GM23248 (cell line): ENCODE measurements at regions not wholly inside any gene's neighbourhood (a gene's known extent, or its start where the extent isn't known, plus 50 kb on each side); places are given as distances from the start of the nearest gene placed in this dataset.

ENCODE experiments used
- DNase-seq: peaks from one replicate; pipeline ENCODE4 v3.0.0-alpha.2; 2015
- H2AFZ ChIP-seq: fragments of 200-600 bp; sonication (generic); 2 replicates; pipeline ENCODE4 v1.6.1; 2016; ENCODE audit warnings: antibody characterized with exemption
- H3F3A ChIP-seq: fragments of 200-600 bp; sonication (generic); 2 replicates; pipeline ENCODE4 v1.6.1; 2016; ENCODE audit warnings: mild to moderate bottlenecking, antibody characterized with exemption, mixed run types; ENCODE audit not compliant: insufficient read depth
- H3K27ac ChIP-seq: fragments of 200-600 bp; sonication (generic); 2 replicates; pipeline ENCODE4 v1.5.1; 2016; ENCODE audit warnings: mild to moderate bottlenecking
- H3K27me3 ChIP-seq: fragments of 200-600 bp; sonication (generic); replicated peaks from 2 replicates; pipeline ENCODE4 v1.6.1; 2016; ENCODE audit warnings: mild to moderate bottlenecking; ENCODE audit not compliant: insufficient read depth
- H3K36me3 ChIP-seq: fragments of 200-600 bp; sonication (generic); 2 replicates; pipeline ENCODE4 v1.6.1; 2016; ENCODE audit warnings: low read depth, mild to moderate bottlenecking
- H3K4me1 ChIP-seq: fragments of 200-600 bp; sonication (generic); 2 replicates; pipeline ENCODE4 v1.6.1; 2016; ENCODE audit warnings: mild to moderate bottlenecking; ENCODE audit not compliant: insufficient read depth
- H3K4me2 ChIP-seq: fragments of 200-600 bp; sonication (generic); one replicate; pipeline ENCODE4 v1.6.1; 2016; ENCODE audit warnings: mild to moderate bottlenecking; ENCODE audit not compliant: unreplicated experiment
- H3K4me3 ChIP-seq: fragments of 200-600 bp; sonication (generic); 2 replicates; pipeline ENCODE4 v1.5.1; 2016; ENCODE audit warnings: mild to moderate bottlenecking
- H3K79me2 ChIP-seq: fragments of 200-600 bp; sonication (generic); 2 replicates; pipeline ENCODE4 v1.6.1; 2016; ENCODE audit warnings: mild to moderate bottlenecking; ENCODE audit not compliant: insufficient read depth
- H3K9ac ChIP-seq: fragments of 200-600 bp; sonication (generic); 2 replicates; pipeline ENCODE4 v1.6.1; 2016; ENCODE audit warnings: mild to moderate bottlenecking
- H3K9me2 ChIP-seq: fragments of 200-600 bp; sonication (generic); 2 replicates; pipeline ENCODE4 v1.6.1; 2016; ENCODE audit warnings: mixed run types, mild to moderate bottlenecking, moderate library complexity; ENCODE audit not compliant: insufficient read depth
- H3K9me3 ChIP-seq: fragments of 200-600 bp; sonication (generic); one replicate; pipeline ENCODE4 v1.6.1; 2017; ENCODE audit warnings: low read depth
- H4K20me1 ChIP-seq: fragments of 200-600 bp; sonication (generic); 2 replicates; pipeline ENCODE4 v1.6.0; 2016; ENCODE audit not compliant: insufficient read depth
- EZH2 ChIP-seq: fragments of 200-600 bp; sonication (generic); IDR thresholded peaks from 2 replicates; pipeline ENCODE4 v1.6.1; 2018; ENCODE audit warnings: antibody characterized with exemption, mild to moderate bottlenecking; ENCODE audit not compliant: insufficient read depth, poor library complexity, severe bottlenecking
- EZH2phosphoT487 ChIP-seq: fragments of 200-600 bp; sonication (generic); IDR thresholded peaks from 2 replicates; pipeline ENCODE4 v1.6.1; 2018; ENCODE audit warnings: antibody characterized with exemption, moderate library complexity, mild to moderate bottlenecking, low read depth; ENCODE audit not compliant: insufficient read depth
- WGBS, 2 experiments: methylation state at CpG; one replicate each; pipeline ENCODE4 v1.1.6; 2015 to 2017; ENCODE audit warnings: low lambda C conversion rate in 2 of 2, low coverage in 1 of 2; ENCODE audit errors: missing lambda C conversion rate in 2 of 2; 5-methylcytosine and 5-hydroxymethylcytosine counted together
- in situ Hi-C: fragments of 300-500 bp; cut with MboI; formaldehyde crosslinking; loops from 2 replicates; pipeline ENCODE4 v1.15.0; 2020

DNA sequence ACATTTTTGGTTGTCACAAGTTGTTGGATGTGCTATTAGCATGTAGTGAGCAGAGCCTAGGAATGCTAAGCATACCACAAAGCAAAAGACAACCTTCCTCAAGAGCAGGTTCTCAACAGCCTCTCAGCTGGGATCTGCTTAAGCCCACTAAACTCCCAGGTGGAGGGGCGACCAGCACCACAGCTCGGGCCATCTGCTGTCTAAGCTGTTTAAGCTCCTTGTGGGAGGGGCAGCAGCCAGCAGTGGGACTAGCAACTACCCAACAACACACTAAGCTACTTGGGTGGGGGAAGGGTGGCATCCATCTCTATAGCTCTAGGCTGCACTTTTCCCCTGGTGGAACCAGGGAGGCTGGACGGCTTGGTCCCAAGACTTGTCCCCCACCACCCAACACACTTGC is 1052.7 kb upstream of the ARRDC3 start:
- H3K4me1 ChIP-seq = no peaks in the 10 kb centered on the region
- TF ChIP-seq EZH2phosphoT487 (no peak), EZH2 (no peak)
- no peak overlapping the region for H2AFZ ChIP-seq
- H3K4me3 ChIP-seq = no peak overlapping the region
- no peak for DNase-seq
- H3K27me3 ChIP-seq = no peaks in the 10 kb centered on the region
- no peaks in the 10 kb centered on the region for H3K9me3 ChIP-seq
- H4K20me1 ChIP-seq = no peaks in the 10 kb centered on the region
- H3K79me2 ChIP-seq = no peaks in the 10 kb centered on the region
- no peak overlapping the region for H3K4me2 ChIP-seq
- in situ Hi-C loops = no loop called here
- 36 to 78% methylated on average over 2 to 3 of the region's 3 CpGs for WGBS, 2 experiments
- no peak overlapping the region for H3K9ac ChIP-seq
- no peaks in the 10 kb centered on the region for H3K36me3 ChIP-seq
- H3K9me2 ChIP-seq = no peaks in the 10 kb centered on the region
- H3K27ac ChIP-seq = no peak overlapping the region
- no peaks in the 10 kb centered on the region for H3F3A ChIP-seq

DNA sequence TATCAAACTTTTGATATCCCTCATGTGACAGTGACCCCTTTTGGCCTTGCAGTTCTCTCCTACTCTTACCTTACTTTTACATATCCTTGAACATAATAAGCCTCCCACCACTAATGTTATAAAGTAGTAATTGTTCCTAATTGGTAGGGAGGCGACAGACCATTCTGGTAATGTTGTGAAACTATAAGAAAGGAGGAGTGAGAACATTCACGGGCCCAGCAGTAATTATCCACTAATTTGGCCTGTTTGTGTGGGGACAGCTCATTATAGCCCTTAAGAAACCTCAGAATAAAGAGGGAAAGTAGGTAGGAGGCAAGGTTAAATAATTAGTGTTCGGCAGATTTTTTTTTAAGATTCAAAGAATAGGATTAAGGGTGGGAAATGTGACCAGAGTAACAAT is 1046.5 kb upstream of the ARRDC3 start:
- no peaks in the 10 kb centered on the region for H3K4me1 ChIP-seq
- H3K36me3 ChIP-seq = no peaks in the 10 kb centered on the region
- no peak for DNase-seq
- no peak overlapping the region for H3K27ac ChIP-seq
- no peaks in the 10 kb centered on the region for H3F3A ChIP-seq
- H3K9me2 ChIP-seq = no peaks in the 10 kb centered on the region
- H3K27me3 ChIP-seq = no peaks in the 10 kb centered on the region
- H3K4me2 ChIP-seq = no peak overlapping the region
- no peak overlapping the region for H2AFZ ChIP-seq
- no peak overlapping the region for H3K9ac ChIP-seq
- WGBS, 2 experiments = 35 to 49% methylated on average over 3 of the region's 3 CpGs
- in situ Hi-C loops = no loop called here
- H3K79me2 ChIP-seq = no peaks in the 10 kb centered on the region
- no peaks in the 10 kb centered on the region for H3K9me3 ChIP-seq
- TF ChIP-seq EZH2phosphoT487 = no peak
- TF ChIP-seq EZH2 = no peak
- no peaks in the 10 kb centered on the region for H4K20me1 ChIP-seq
- H3K4me3 ChIP-seq = no peak overlapping the region

DNA sequence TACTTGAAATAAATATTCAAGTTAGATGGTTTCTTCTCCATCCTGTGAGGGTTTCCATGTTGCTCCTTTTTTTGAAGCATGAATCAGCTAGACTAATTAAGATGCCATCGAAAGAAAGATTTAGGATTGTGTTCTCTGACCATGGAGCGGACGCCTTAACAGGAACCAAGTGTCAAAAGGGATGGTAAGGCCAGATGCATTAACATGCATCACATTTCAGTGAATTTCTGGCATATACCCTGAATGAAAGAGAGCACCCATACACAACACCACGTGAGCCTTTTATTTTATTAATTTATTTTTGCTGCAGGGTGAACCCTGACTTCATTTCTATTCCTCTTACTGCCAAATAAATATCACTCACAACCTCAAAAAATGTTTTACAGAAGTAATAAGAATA is 1045.3 kb upstream of the ARRDC3 start:
- no peaks in the 10 kb centered on the region for H3K9me2 ChIP-seq
- H2AFZ ChIP-seq = 0 out of 2 replicates have a peak overlapping the region, but pooled peaks have one; percentile 23
- WGBS, 2 experiments = 35 to 39% methylated on average over 4 of the region's 4 CpGs
- no peak overlapping the region for H3K27ac ChIP-seq
- no peaks in the 10 kb centered on the region for H3K9me3 ChIP-seq
- no peaks in the 10 kb centered on the region for H3F3A ChIP-seq
- DNase-seq = no peak
- no peaks in the 10 kb centered on the region for H3K4me1 ChIP-seq
- H3K27me3 ChIP-seq = no peaks in the 10 kb centered on the region
- TF ChIP-seq EZH2phosphoT487 (no peak), EZH2 (no peak)
- H3K79me2 ChIP-seq = no peaks in the 10 kb centered on the region
- H4K20me1 ChIP-seq = no peaks in the 10 kb centered on the region
- no peak overlapping the region for H3K4me3 ChIP-seq
- H3K4me2 ChIP-seq = no peak overlapping the region
- in situ Hi-C loops = no loop called here
- H3K9ac ChIP-seq = no peak overlapping the region
- H3K36me3 ChIP-seq = no peaks in the 10 kb centered on the region

DNA sequence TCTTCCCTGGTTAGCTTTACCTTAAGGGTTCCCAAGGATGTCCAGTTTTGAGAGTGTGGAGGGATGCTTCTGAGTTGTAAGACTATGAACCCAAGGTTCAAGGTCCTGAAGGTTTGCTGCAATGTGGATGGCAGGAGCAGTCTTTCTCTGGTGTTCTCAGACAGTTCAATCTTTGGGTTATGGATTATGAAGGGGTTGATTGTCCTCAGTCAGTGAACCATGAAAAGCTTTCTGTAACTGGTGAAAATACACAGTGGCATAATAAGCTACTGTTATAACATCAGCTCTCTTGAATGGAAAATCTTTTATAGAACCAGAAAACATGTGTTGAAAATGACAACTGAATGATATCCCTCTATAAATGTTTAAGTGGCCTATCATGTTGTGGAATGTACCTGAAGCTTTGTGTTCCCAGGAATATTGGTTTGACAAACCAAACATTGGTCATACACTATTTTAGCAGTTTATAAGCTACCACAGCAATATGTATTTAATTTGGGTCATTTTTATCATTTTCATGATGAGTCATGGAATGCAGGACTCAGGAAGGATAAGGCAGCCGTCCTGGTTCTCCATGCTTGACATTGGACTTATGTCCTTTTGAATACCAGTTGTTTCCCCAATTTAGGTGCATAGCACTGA is 1041.8 kb upstream of the ARRDC3 start:
- Histone ChIP-seq H3K4me3 (no peak overlapping the region), H3F3A (no peaks in the 10 kb centered on the region), H3K9me2 (no peaks in the 10 kb centered on the region), H3K79me2 (no peaks in the 10 kb centered on the region), H3K4me2 (no peak overlapping the region), H2AFZ (no peak overlapping the region), H3K4me1 (no peaks in the 10 kb centered on the region), H4K20me1 (no peaks in the 10 kb centered on the region), H3K36me3 (no peaks in the 10 kb centered on the region), H3K27me3 (no peaks in the 10 kb centered on the region), H3K9ac (no peak overlapping the region), H3K27ac (no peak overlapping the region), H3K9me3 (peaks cover 8% of the 10 kb centered on the region)
- TF ChIP-seq EZH2 = no peak
- no peak for TF ChIP-seq EZH2phosphoT487
- 28 to 32% methylated on average over 1 of the region's 1 CpG for WGBS, 2 experiments
- in situ Hi-C loops = no loop called here
- no peak for DNase-seq
